ENCODE measurements at regions not wholly inside any gene's neighbourhood (a gene's known extent, or its start where the extent isn't known, plus 50 kb on each side); places are given as distances from the start of the nearest gene placed in this dataset.

GRCh38 chr6:21846541-21847451 is 253.2 kb downstream of the SOX4 start:
- H3K36me3 Mint-ChIP-seq (ENCODE audit: low read depth): no peaks in the 10 kb centered on the region

GRCh38 chr6:21847711-21848480 is 254.3 kb downstream of the SOX4 start:
- POLR2A ChIA-PET: no interaction called here
- ATAC-seq (ENCODE audit: low read depth) (no peak), DNase-seq (no peak)
- Mint-ChIP-seq H3K36me3 (ENCODE audit: low read depth) (no peaks in the 10 kb centered on the region), H3K4me1 (peaks cover 2% of the 10 kb centered on the region), H3K4me3 (no peak overlapping the region), H3K27ac (no peak overlapping the region), H3K9me3 (no peaks in the 10 kb centered on the region), H3K27me3 (peaks cover 7% of the 10 kb centered on the region)
- TF ChIP-seq CTCF (IDR thresholded peaks at IDR 0.05): no peak
- intact Hi-C loops (cut with micrococcal nuclease): no loop called here
- CTCF ChIA-PET: no interaction called here

More at GRCh38 chr6:21846541-21847451, 253.2 kb downstream of the SOX4 start:
- no peak overlapping the region for H3K27ac Mint-ChIP-seq
- no peak for ATAC-seq (ENCODE audit: low read depth)
- peaks cover 2% of the 10 kb centered on the region for H3K4me1 Mint-ChIP-seq
- TF ChIP-seq CTCF (IDR thresholded peaks at IDR 0.05): no peak
- no peak overlapping the region for H3K4me3 Mint-ChIP-seq
- peaks cover 7% of the 10 kb centered on the region for H3K27me3 Mint-ChIP-seq
- CTCF ChIA-PET: no interaction called here
- POLR2A ChIA-PET: no interaction called here
- H3K9me3 Mint-ChIP-seq: no peaks in the 10 kb centered on the region
- DNase-seq: no peak
- intact Hi-C loops (cut with micrococcal nuclease): no loop called here

GRCh38 chr6:21850691-21851090 is 257.1 kb downstream of the SOX4 start:
- Mint-ChIP-seq H3K27me3 (peaks cover 7% of the 10 kb centered on the region), H3K4me3 (no peak overlapping the region), H3K9me3 (no peaks in the 10 kb centered on the region), H3K4me1 (peaks cover 2% of the 10 kb centered on the region), H3K36me3 (ENCODE audit: low read depth) (no peaks in the 10 kb centered on the region), H3K27ac (no peak overlapping the region)
- POLR2A ChIA-PET: no interaction called here
- no peak for TF ChIP-seq CTCF (IDR thresholded peaks at IDR 0.05)
- intact Hi-C loops (cut with micrococcal nuclease): no loop called here
- DNase-seq (no peak), ATAC-seq (ENCODE audit: low read depth) (no peak)
- CTCF ChIA-PET: no interaction called here

- no peak overlapping the region for H3K27ac Mint-ChIP-seq
- DNase-seq (no peak), ATAC-seq (ENCODE audit: low read depth) (no peak)
- H3K27me3 Mint-ChIP-seq: no peaks in the 10 kb centered on the region
- no peak for TF ChIP-seq CTCF (IDR thresholded peaks at IDR 0.05)
- H3K4me1 Mint-ChIP-seq: no peaks in the 10 kb centered on the region
- H3K4me3 Mint-ChIP-seq: no peak overlapping the region
- intact Hi-C loops (cut with micrococcal nuclease): no loop called here
- CTCF ChIA-PET: no interaction called here
- H3K36me3 Mint-ChIP-seq (ENCODE audit: low read depth): no peaks in the 10 kb centered on the region
- H3K9me3 Mint-ChIP-seq: no peaks in the 10 kb centered on the region
- POLR2A ChIA-PET: no interaction called here
Measured at GRCh38 chr6:21855811-21856455, 262.4 kb downstream of the SOX4 start.

GRCh38 chr6:21856456-21856825 is 262.9 kb downstream of the SOX4 start:
- no peak overlapping the region for H3K27ac Mint-ChIP-seq
- no peak for DNase-seq
- no peaks in the 10 kb centered on the region for H3K9me3 Mint-ChIP-seq
- CTCF ChIA-PET: no interaction called here
- H3K4me1 Mint-ChIP-seq: no peaks in the 10 kb centered on the region
- intact Hi-C loops (cut with micrococcal nuclease): no loop called here
- no peaks in the 10 kb centered on the region for H3K27me3 Mint-ChIP-seq
- POLR2A ChIA-PET: no interaction called here
- ATAC-seq (ENCODE audit: low read depth): no peak
- TF ChIP-seq CTCF (IDR thresholded peaks at IDR 0.05): no peak
- H3K36me3 Mint-ChIP-seq (ENCODE audit: low read depth): no peaks in the 10 kb centered on the region
- H3K4me3 Mint-ChIP-seq: no peak overlapping the region

All from activated B cell treated with CpG ODN at 0.5 μM for 24 hours (primary cell).